ENCODE measurements at regions not wholly inside any gene's neighbourhood (a gene's known extent, or its start where the extent isn't known, plus 50 kb on each side); places are given as distances from the start of the nearest gene placed in this dataset.

GRCh38 chr4:154073107-154073822 lies 284.4 kb upstream of the SFRP2 start:
- H3K27me3 ChIP-seq (replicated peaks; ENCODE audit: control insufficient read depth, insufficient read depth, low read length): no peaks in the 10 kb centered on the region
- H3K4me3 ChIP-seq (replicated peaks; ENCODE audit: low read depth, low read length): no peak overlapping the region
- DNase-seq (ENCODE audit: extremely low read depth, insufficient read length): no peak
- H3K36me3 ChIP-seq (ENCODE audit: control insufficient read depth, insufficient read depth, low read length): no peaks in the 10 kb centered on the region
- no peak for TF ChIP-seq CTCF (IDR thresholded peaks at IDR 0.05; ENCODE audit: insufficient read depth, low read length, poor library complexity, severe bottlenecking)

DNA sequence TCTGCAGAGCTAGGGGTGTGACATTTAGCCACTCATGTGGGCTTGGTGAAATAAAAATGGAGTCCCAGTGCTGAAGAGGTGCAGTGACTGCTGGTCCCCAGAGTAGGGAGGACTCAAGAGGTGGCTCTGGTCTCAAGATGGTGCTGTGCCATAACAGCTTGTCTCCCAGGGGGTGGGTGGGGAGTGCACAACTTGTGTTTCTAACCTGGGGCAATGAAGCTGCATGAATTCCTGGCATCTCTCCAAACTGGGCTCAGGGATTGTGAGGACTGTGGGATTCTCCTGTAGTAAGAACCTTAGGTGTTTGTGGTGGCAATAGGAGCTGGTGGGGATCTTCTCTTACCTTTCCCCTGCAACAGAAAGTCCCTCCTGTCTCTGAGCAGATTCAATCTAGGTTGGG lies 278.9 kb upstream of the SFRP2 start:
- Histone ChIP-seq H3K27me3 (replicated peaks; ENCODE audit: control insufficient read depth, insufficient read depth, low read length) (no peaks in the 10 kb centered on the region), H3K4me3 (replicated peaks; ENCODE audit: low read depth, low read length) (no peak overlapping the region), H3K36me3 (ENCODE audit: control insufficient read depth, insufficient read depth, low read length) (no peaks in the 10 kb centered on the region)
- no peak for TF ChIP-seq CTCF (IDR thresholded peaks at IDR 0.05; ENCODE audit: insufficient read depth, low read length, poor library complexity, severe bottlenecking)
- no peak for DNase-seq (ENCODE audit: extremely low read depth, insufficient read length)

GRCh38 chr4:154065368-154065767 lies 276.5 kb upstream of the SFRP2 start:
- DNase-seq (ENCODE audit: extremely low read depth, insufficient read length): no peak
- Histone ChIP-seq H3K4me3 (replicated peaks; ENCODE audit: low read depth, low read length) (no peak overlapping the region), H3K36me3 (ENCODE audit: control insufficient read depth, insufficient read depth, low read length) (no peaks in the 10 kb centered on the region), H3K27me3 (replicated peaks; ENCODE audit: control insufficient read depth, insufficient read depth, low read length) (no peaks in the 10 kb centered on the region)
- no peak for TF ChIP-seq CTCF (IDR thresholded peaks at IDR 0.05; ENCODE audit: insufficient read depth, low read length, poor library complexity, severe bottlenecking)

- TF ChIP-seq CTCF (IDR thresholded peaks at IDR 0.05; ENCODE audit: insufficient read depth, low read length, poor library complexity, severe bottlenecking): no peak
- no peak for DNase-seq (ENCODE audit: extremely low read depth, insufficient read length)
- H3K36me3 ChIP-seq (ENCODE audit: control insufficient read depth, insufficient read depth, low read length): no peaks in the 10 kb centered on the region
- H3K4me3 ChIP-seq (replicated peaks; ENCODE audit: low read depth, low read length): no peak overlapping the region
- H3K27me3 ChIP-seq (replicated peaks; ENCODE audit: control insufficient read depth, insufficient read depth, low read length): no peaks in the 10 kb centered on the region
Measured at GRCh38 chr4:154064244-154064643, 275.4 kb upstream of the SFRP2 start.

- H3K27me3 ChIP-seq (replicated peaks; ENCODE audit: control insufficient read depth, insufficient read depth, low read length): no peaks in the 10 kb centered on the region
- no peaks in the 10 kb centered on the region for H3K36me3 ChIP-seq (ENCODE audit: control insufficient read depth, insufficient read depth, low read length)
- DNase-seq (ENCODE audit: extremely low read depth, insufficient read length): no peak
- peak; percentile 16 for TF ChIP-seq CTCF (IDR thresholded peaks at IDR 0.05; ENCODE audit: insufficient read depth, low read length, poor library complexity, severe bottlenecking)
- H3K4me3 ChIP-seq (replicated peaks; ENCODE audit: low read depth, low read length): no peak overlapping the region
Measured at GRCh38 chr4:154049457-154050181, 260.7 kb upstream of the SFRP2 start.

All from GM06990 (cell line).